ENCODE measurements at regions not wholly inside any gene's neighbourhood (a gene's known extent, or its start where the extent isn't known, plus 50 kb on each side); places are given as distances from the start of the nearest gene placed in this dataset.

- dilution Hi-C loops (cut with MboI; ENCODE audit: extremely low pct_ligation_motif_present, low sequenced_read_pairs) (no loop called here), intact Hi-C loops (cut with micrococcal nuclease) (no loop called here)
- Histone ChIP-seq H3K36me3 (ENCODE audit: control insufficient read depth in 2 of 2, extremely low read depth in 1 of 2, insufficient read depth in 2 of 2, low read length in 2 of 2) (no peaks in the 10 kb centered on the region), H3K9me3 (replicated peaks; ENCODE audit: control insufficient read depth, insufficient read depth, low read length) (no peaks in the 10 kb centered on the region), H3K79me2 (ENCODE audit: control insufficient read depth, insufficient read depth, low read length) (no peaks in the 10 kb centered on the region), H4K20me1 (replicated peaks; ENCODE audit: control insufficient read depth, extremely low read depth, insufficient read depth, low read length) (no peaks in the 10 kb centered on the region), H3K27ac (ENCODE audit: insufficient read depth, low read depth, low read length) (no peak overlapping the region), H2AFZ (ENCODE audit: low read depth, low read length) (no peak overlapping the region), H3K4me2 (ENCODE audit: insufficient read depth, low read length) (no peak overlapping the region), H3K9ac (replicated peaks; ENCODE audit: extremely low read depth, insufficient read depth, low read length) (no peak overlapping the region), H3K9me1 (replicated peaks; ENCODE audit: control insufficient read depth, extremely low read depth, insufficient read depth, low read length) (no peaks in the 10 kb centered on the region), H3K27me3 (ENCODE audit: control insufficient read depth in 2 of 2, insufficient read depth in 2 of 2, low read length in 2 of 2) (no peaks in the 10 kb centered on the region), H3K4me3 (replicated peaks in 1 of 3; ENCODE audit: insufficient read depth in 1 of 3, low read depth in 1 of 3, low read length in 3 of 3) (no peak overlapping the region), H3K4me1 (ENCODE audit: control insufficient read depth, extremely low read depth, insufficient read depth, low read length) (no peaks in the 10 kb centered on the region)
- ChIA-PET POLR2A (no interaction called here), CTCF (no interaction called here)
- FAIRE-seq (no peak), DNase-seq (ENCODE audit: low read depth, low spot score) (no peak)
- no peak for TF ChIP-seq JUN (IDR thresholded peaks at IDR 0.05; ENCODE audit: borderline replicate concordance, insufficient read depth, insufficient read length, low read depth)
- no peak for TF ChIP-seq GATA2 (IDR thresholded peaks at IDR 0.05; ENCODE audit: insufficient read depth, insufficient read length, low read depth, low read length)
- TF ChIP-seq POLR2A (IDR thresholded peaks at IDR 0.05; ENCODE audit: low read depth, low read length), result no peak
- no peak for TF ChIP-seq CTCF (IDR thresholded peaks at IDR 0.05; ENCODE audit: extremely low read depth in 1 of 2, insufficient read depth in 1 of 2, low read depth in 1 of 2, low read length in 2 of 2)
- no peak for TF ChIP-seq FOS (IDR thresholded peaks at IDR 0.05; ENCODE audit: borderline replicate concordance, insufficient read depth, low read length)
- TF ChIP-seq MAX (IDR thresholded peaks at IDR 0.05; ENCODE audit: insufficient read depth, insufficient read length), result no peak
- no peak for TF ChIP-seq EZH2 (IDR thresholded peaks at IDR 0.05; ENCODE audit: borderline replicate concordance, low read depth, low read length, severe bottlenecking)
- TF ChIP-seq MYC (IDR thresholded peaks at IDR 0.05; ENCODE audit: low read depth, low read length), result no peak
- no peak for TF ChIP-seq POLR2AphosphoS5 (IDR thresholded peaks at IDR 0.05; ENCODE audit: insufficient read depth, low read depth, low read length)
- no TSS peak for BruUV-seq (replicated peaks)
Observed at GRCh38 chr2:150369862-150370261, 117.6 kb downstream of the RND3 start.
